ENCODE measurements at regions not wholly inside any gene's neighbourhood (a gene's known extent, or its start where the extent isn't known, plus 50 kb on each side); places are given as distances from the start of the nearest gene placed in this dataset.

GRCh38 chr14:100674428-100674827 lies 52.3 kb upstream of the DLK1 start:
- H3K9me1 ChIP-seq (replicated peaks; ENCODE audit: control insufficient read depth, extremely low read depth, insufficient read depth, low read length), result no peaks in the 10 kb centered on the region
- ChIA-PET CTCF (no interaction called here), POLR2A (no interaction called here)
- peaks cover 8% of the 10 kb centered on the region for H3K4me1 ChIP-seq (ENCODE audit: control insufficient read depth, extremely low read depth, insufficient read depth, low read length)
- H3K9me3 ChIP-seq (replicated peaks; ENCODE audit: control insufficient read depth, insufficient read depth, low read length), result no peaks in the 10 kb centered on the region
- FAIRE-seq, result no peak
- no peak overlapping the region for H3K4me2 ChIP-seq (ENCODE audit: insufficient read depth, low read length)
- no peaks in the 10 kb centered on the region for H3K36me3 ChIP-seq (ENCODE audit: control insufficient read depth in 2 of 2, extremely low read depth in 1 of 2, insufficient read depth in 2 of 2, low read length in 2 of 2)
- no peak overlapping the region for H2AFZ ChIP-seq (ENCODE audit: low read depth, low read length)
- no peak for DNase-seq (ENCODE audit: low read depth, low spot score)
- H3K27ac ChIP-seq (ENCODE audit: insufficient read depth, low read depth, low read length), result no peak overlapping the region
- no peaks in the 10 kb centered on the region for H3K79me2 ChIP-seq (ENCODE audit: control insufficient read depth, insufficient read depth, low read length)
- dilution Hi-C loops (cut with MboI; ENCODE audit: extremely low pct_ligation_motif_present, low sequenced_read_pairs), result loop anchor here (25.0 kb wide), 1 partner anchor 262 kb away; no protein-coding TSS in a partner anchor
- intact Hi-C loops (cut with micrococcal nuclease), result no loop called here
- H3K9ac ChIP-seq (replicated peaks; ENCODE audit: extremely low read depth, insufficient read depth, low read length), result no peak overlapping the region
- peaks cover 3 to 7% of the 10 kb centered on the region in 2 experiments for H3K27me3 ChIP-seq (ENCODE audit: control insufficient read depth in 2 of 2, insufficient read depth in 2 of 2, low read length in 2 of 2)
- BruUV-seq (replicated peaks), result no TSS peak
- H3K4me3 ChIP-seq (replicated peaks in 1 of 3; ENCODE audit: insufficient read depth in 1 of 3, low read depth in 1 of 3, low read length in 3 of 3), result no peak overlapping the region
- H4K20me1 ChIP-seq (replicated peaks; ENCODE audit: control insufficient read depth, extremely low read depth, insufficient read depth, low read length), result no peaks in the 10 kb centered on the region
- no peak for TF ChIP-seq CTCF (IDR thresholded peaks at IDR 0.05; ENCODE audit: extremely low read depth in 1 of 2, insufficient read depth in 1 of 2, low read depth in 1 of 2, low read length in 2 of 2)
- no peak for TF ChIP-seq EZH2 (IDR thresholded peaks at IDR 0.05; ENCODE audit: borderline replicate concordance, low read depth, low read length, severe bottlenecking)
- TF ChIP-seq MYC (IDR thresholded peaks at IDR 0.05; ENCODE audit: low read depth, low read length), result no peak
- TF ChIP-seq MAX (IDR thresholded peaks at IDR 0.05; ENCODE audit: insufficient read depth, insufficient read length), result no peak
- TF ChIP-seq GATA2 (IDR thresholded peaks at IDR 0.05; ENCODE audit: insufficient read depth, insufficient read length, low read depth, low read length), result no peak
- no peak for TF ChIP-seq FOS (IDR thresholded peaks at IDR 0.05; ENCODE audit: borderline replicate concordance, insufficient read depth, low read length)
- TF ChIP-seq POLR2A (IDR thresholded peaks at IDR 0.05; ENCODE audit: low read depth, low read length), result no peak
- no peak for TF ChIP-seq POLR2AphosphoS5 (IDR thresholded peaks at IDR 0.05; ENCODE audit: insufficient read depth, low read depth, low read length)
- no peak for TF ChIP-seq JUN (IDR thresholded peaks at IDR 0.05; ENCODE audit: borderline replicate concordance, insufficient read depth, insufficient read length, low read depth)
